A549 (cell line): ENCODE measurements at regions not wholly inside any gene's neighbourhood (a gene's known extent, or its start where the extent isn't known, plus 50 kb on each side); places are given as distances from the start of the nearest gene placed in this dataset.

ENCODE experiments used
- ATAC-seq, 2 experiments: fragments of 200-7000 bp in 1 of 2; fragments of >200 bp in 1 of 2; cut with Nextera tagmentation in 1 of 2; cut with Tn5 transposase in 1 of 2; 3 replicates each; pipeline versions ENCODE4 v1.8.0 to v1.9.1; 2018 to 2020; ENCODE audit warnings: mild to moderate bottlenecking in 1 of 2, moderate library complexity in 1 of 2
- CTCF ChIA-PET: fragments of 300-600 bp; sonication (Branson Sonifier 250); formaldehyde crosslinking; extraction: SDS; loops from one replicate; lab custom pipeline; 2021; ENCODE audit warnings: antibody characterized with exemption, inconsistent platforms; lab: Yijun Ruan, JAX
- POLR2A ChIA-PET: fragments of 350-600 bp; formaldehyde crosslinking; extraction: SDS; loops from one replicate; lab custom pipeline; 2021; ENCODE audit warnings: antibody characterized with exemption, inconsistent platforms; lab: Yijun Ruan, JAX
- DNase-seq, 2 experiments: peaks; one replicate each; pipeline versions ENCODE4 v3.0.0 to v3.0.0-alpha.2; 2011 to 2016; ENCODE audit warnings: low read depth in 1 of 2, low spot score in 1 of 2
- FAIRE-seq: peaks from 2 replicates; lab custom pipeline; 2011; peaks lifted over from hg19 to GRCh38; lab: Jason Lieb, UNC
- H3K27ac ChIP-seq, 2 experiments: fragments of >200 bp; sonication (Bioruptor Twin); formaldehyde crosslinking; 3 replicates each; pipeline ENCODE4 v1.5.1; 2016 to 2017
- H3K4me1 ChIP-seq: fragments of >200 bp; sonication (Bioruptor Twin); formaldehyde crosslinking; 3 replicates; pipeline ENCODE4 v1.6.1; 2016
- H3K4me2 ChIP-seq: fragments of >200 bp; sonication (Bioruptor Twin); formaldehyde crosslinking; 3 replicates; pipeline ENCODE4 v1.6.1; 2016
- H3K4me3 ChIP-seq: fragments of >200 bp; sonication (Bioruptor Twin); formaldehyde crosslinking; 3 replicates; pipeline ENCODE4 v1.5.1; 2016
- H3K9me3 ChIP-seq: fragments of >200 bp; sonication (Bioruptor Twin); formaldehyde crosslinking; 3 replicates; pipeline ENCODE4 v1.6.1; 2016
- BHLHE40 ChIP-seq: IDR thresholded peaks from 2 replicates; pipeline ENCODE4 v1.6.1; 2012; ENCODE audit warnings: low read depth, low read length, inconsistent platforms
- CBX8 ChIP-seq: fragments of 200-600 bp; sonication (generic); IDR thresholded peaks from 2 replicates; pipeline ENCODE4 v1.6.1; 2016
- CHD4 ChIP-seq: fragments of 200-600 bp; sonication (generic); IDR thresholded peaks from 2 replicates; pipeline ENCODE4 v1.6.1; 2016; ENCODE audit warnings: antibody characterized with exemption, mild to moderate bottlenecking, borderline replicate concordance
- EHF ChIP-seq: fragments of 250-450 bp; sonication (Bioruptor Pico); IDR thresholded peaks from 2 replicates; pipeline ENCODE4 v1.5.0; 2020; ENCODE audit warnings: mild to moderate bottlenecking
- EP300 ChIP-seq, 2 experiments: fragments of >200 bp; sonication (Bioruptor Twin); formaldehyde crosslinking; IDR thresholded peaks; 2 replicates in 1 of 2; 3 replicates in 1 of 2; pipeline ENCODE4 v1.6.1; 2016 to 2017
- FOSB ChIP-seq: fragments of 250-450 bp; sonication (Bioruptor Pico); IDR thresholded peaks from 2 replicates; pipeline ENCODE4 v1.5.0; 2020; ENCODE audit warnings: mild to moderate bottlenecking, moderate library complexity
- GATA3 ChIP-seq: IDR thresholded peaks from 2 replicates; pipeline ENCODE4 v1.6.1; 2012; ENCODE audit warnings: borderline replicate concordance
- HEYL ChIP-seq: fragments of 250-450 bp; sonication (Bioruptor Pico); IDR thresholded peaks from 2 replicates; pipeline ENCODE4 v1.8.0; 2021; ENCODE audit warnings: mild to moderate bottlenecking, moderate library complexity
- HOXA7 ChIP-seq: fragments of 250-450 bp; sonication (Bioruptor Pico); IDR thresholded peaks from 2 replicates; pipeline ENCODE4 v1.5.0; 2020; ENCODE audit warnings: mild to moderate bottlenecking, moderate library complexity
- HOXB13 ChIP-seq: fragments of 250-450 bp; sonication (Bioruptor Pico); IDR thresholded peaks from 2 replicates; pipeline ENCODE4 v1.5.0; 2020; ENCODE audit warnings: low read depth, mild to moderate bottlenecking, moderate library complexity
- JUNB ChIP-seq: fragments of >200 bp; sonication (Bioruptor Twin); formaldehyde crosslinking; IDR thresholded peaks from 2 replicates; pipeline ENCODE4 v1.6.1; 2016
- KDM1A ChIP-seq: fragments of 200-600 bp; sonication (generic); IDR thresholded peaks from 2 replicates; pipeline ENCODE4 v1.6.1; 2016; ENCODE audit warnings: low read depth, mild to moderate bottlenecking
- MAFK ChIP-seq: fragments of 450-650 bp; IDR thresholded peaks from 2 replicates; pipeline ENCODE4 v1.6.1; 2014; ENCODE audit not compliant: partially characterized antibody
- NPAS2 ChIP-seq: fragments of 250-450 bp; sonication (Bioruptor Pico); IDR thresholded peaks from 2 replicates; pipeline ENCODE4 v1.8.0; 2022; ENCODE audit warnings: mild to moderate bottlenecking, moderate library complexity, borderline replicate concordance
- PHF8 ChIP-seq: fragments of 200-600 bp; sonication (generic); IDR thresholded peaks from 2 replicates; pipeline ENCODE4 v1.6.1; 2016; ENCODE audit warnings: low read depth, mild to moderate bottlenecking, antibody characterized with exemption, moderate library complexity, borderline replicate concordance
- POLR2AphosphoS2 ChIP-seq: conservative IDR thresholded peaks from 2 replicates; pipeline ENCODE4 v1.6.1; 2012; ENCODE audit warnings: low read length, improper control_type of control experiment, inconsistent platforms
- RFX5 ChIP-seq: fragments of 450-650 bp; IDR thresholded peaks from 2 replicates; pipeline ENCODE4 v1.7.1; 2014; ENCODE audit warnings: antibody characterized with exemption, mild to moderate bottlenecking, moderate library complexity
- RNF2 ChIP-seq: fragments of 200-600 bp; sonication (generic); IDR thresholded peaks from 2 replicates; pipeline ENCODE4 v1.6.1; 2016; ENCODE audit warnings: low read depth, mild to moderate bottlenecking, antibody characterized with exemption, moderate library complexity, borderline replicate concordance
- ZNF302 ChIP-seq: fragments of 250-450 bp; sonication (Bioruptor Pico); IDR thresholded peaks from 2 replicates; pipeline ENCODE4 v1.9.0; 2021; ENCODE audit warnings: inconsistent platforms, mild to moderate bottlenecking, moderate library complexity
- WGBS: methylation state at CpG from one replicate; pipeline ENCODE4 v1.1.6; 2017; ENCODE audit errors: missing lambda C conversion rate; 5-methylcytosine and 5-hydroxymethylcytosine counted together
- TF ChIP-seq, protein P1 (sequence below): fragments of 200-600 bp; sonication (generic); IDR thresholded peaks from 2 replicates; pipeline ENCODE4 v1.6.1; 2016; ENCODE audit warnings: antibody characterized with exemption, mild to moderate bottlenecking, moderate library complexity

GRCh38 chr2:120631236-120631635, 104.4 kb upstream of the GLI2 start:
- POLR2A ChIA-PET, result no interaction called here
- Histone ChIP-seq H3K27ac (no peak overlapping the region), H3K4me2 (no peak overlapping the region), H3K4me3 (no peak overlapping the region), H3K9me3 (peaks cover 12% of the 10 kb centered on the region), H3K4me1 (no peaks in the 10 kb centered on the region)
- CTCF ChIA-PET, result interaction anchor here (0.9 to 1.5 kb wide), 3 partner anchors 10 to 446 kb away, joined by 3 read pairs; no protein-coding TSS in a partner anchor
- 49% methylated on average over 4 of the region's 4 CpGs for WGBS
- TF ChIP-seq, protein P1, sequence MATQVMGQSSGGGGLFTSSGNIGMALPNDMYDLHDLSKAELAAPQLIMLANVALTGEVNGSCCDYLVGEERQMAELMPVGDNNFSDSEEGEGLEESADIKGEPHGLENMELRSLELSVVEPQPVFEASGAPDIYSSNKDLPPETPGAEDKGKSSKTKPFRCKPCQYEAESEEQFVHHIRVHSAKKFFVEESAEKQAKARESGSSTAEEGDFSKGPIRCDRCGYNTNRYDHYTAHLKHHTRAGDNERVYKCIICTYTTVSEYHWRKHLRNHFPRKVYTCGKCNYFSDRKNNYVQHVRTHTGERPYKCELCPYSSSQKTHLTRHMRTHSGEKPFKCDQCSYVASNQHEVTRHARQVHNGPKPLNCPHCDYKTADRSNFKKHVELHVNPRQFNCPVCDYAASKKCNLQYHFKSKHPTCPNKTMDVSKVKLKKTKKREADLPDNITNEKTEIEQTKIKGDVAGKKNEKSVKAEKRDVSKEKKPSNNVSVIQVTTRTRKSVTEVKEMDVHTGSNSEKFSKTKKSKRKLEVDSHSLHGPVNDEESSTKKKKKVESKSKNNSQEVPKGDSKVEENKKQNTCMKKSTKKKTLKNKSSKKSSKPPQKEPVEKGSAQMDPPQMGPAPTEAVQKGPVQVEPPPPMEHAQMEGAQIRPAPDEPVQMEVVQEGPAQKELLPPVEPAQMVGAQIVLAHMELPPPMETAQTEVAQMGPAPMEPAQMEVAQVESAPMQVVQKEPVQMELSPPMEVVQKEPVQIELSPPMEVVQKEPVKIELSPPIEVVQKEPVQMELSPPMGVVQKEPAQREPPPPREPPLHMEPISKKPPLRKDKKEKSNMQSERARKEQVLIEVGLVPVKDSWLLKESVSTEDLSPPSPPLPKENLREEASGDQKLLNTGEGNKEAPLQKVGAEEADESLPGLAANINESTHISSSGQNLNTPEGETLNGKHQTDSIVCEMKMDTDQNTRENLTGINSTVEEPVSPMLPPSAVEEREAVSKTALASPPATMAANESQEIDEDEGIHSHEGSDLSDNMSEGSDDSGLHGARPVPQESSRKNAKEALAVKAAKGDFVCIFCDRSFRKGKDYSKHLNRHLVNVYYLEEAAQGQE, result no peak
- TF ChIP-seq BHLHE40 (no peak), CBX8 (no peak), JUNB (no peak), POLR2AphosphoS2 (no peak), CHD4 (no peak), EHF (CRISPR knock-in tag) (no peak), ZNF302 (no peak), RNF2 (no peak), PHF8 (no peak), HOXA7 (CRISPR knock-in tag) (no peak), EP300 (IDR thresholded peaks at IDR 0.05) (no peak), KDM1A (no peak)
- ATAC-seq (no peak), DNase-seq (no peak), FAIRE-seq (no peak)

DNA sequence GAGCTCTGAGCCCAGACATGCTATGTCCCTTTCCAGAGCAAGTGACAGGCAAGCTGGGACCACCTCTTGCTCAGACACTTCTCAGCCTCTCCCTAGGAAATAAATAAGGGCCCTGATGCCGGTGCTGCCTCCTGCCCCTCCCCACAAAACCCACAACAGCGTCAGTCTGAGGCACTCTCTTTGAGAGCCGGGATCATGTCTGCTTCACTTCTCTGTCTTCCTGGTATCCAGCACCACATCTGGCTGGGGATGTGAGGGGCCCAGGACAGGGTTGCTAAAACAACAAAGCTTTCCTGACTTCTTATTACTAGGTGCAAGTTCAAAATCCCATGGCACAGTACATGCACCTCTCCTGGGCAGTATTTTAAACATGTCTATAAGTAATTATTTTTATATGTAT, 103.9 kb upstream of the GLI2 start:
- no peak for DNase-seq
- FAIRE-seq, result no peak
- 66% methylated on average over 2 of the region's 3 CpGs for WGBS
- peaks cover 12% of the 10 kb centered on the region for H3K9me3 ChIP-seq
- H3K4me1 ChIP-seq, result no peaks in the 10 kb centered on the region
- no peak overlapping the region for H3K27ac ChIP-seq
- CTCF ChIA-PET, result interaction anchor here (1.0 to 1.5 kb wide), 2 partner anchors 10 to 446 kb away, joined by 3 read pairs; no protein-coding TSS in a partner anchor
- no peak overlapping the region for H3K4me2 ChIP-seq
- ATAC-seq, result no peak
- TF ChIP-seq RNF2 (no peak), FOSB (no peak), HEYL (CRISPR knock-in tag) (no peak), GATA3 (no peak)
- TF ChIP-seq, all 56 proteins: peak for 0
- POLR2A ChIA-PET, result no interaction called here
- H3K4me3 ChIP-seq, result no peak overlapping the region

- POLR2A ChIA-PET, result no interaction called here
- FAIRE-seq, result no peak
- TF ChIP-seq KDM1A (no peak), NPAS2 (CRISPR knock-in tag) (no peak), HOXB13 (CRISPR knock-in tag) (no peak), MAFK (no peak), RFX5 (no peak), HEYL (CRISPR knock-in tag) (no peak)
- TF ChIP-seq, protein P1, result no peak
Measured at GRCh38 chr2:120632796-120633646, 102.6 kb upstream of the GLI2 start.

More at GRCh38 chr2:120632796-120633646, 102.6 kb upstream of the GLI2 start:
- H3K27ac ChIP-seq, result no peak overlapping the region
- peaks cover 8% of the 10 kb centered on the region for H3K9me3 ChIP-seq
- WGBS, result 60% methylated on average over 17 of the region's 17 CpGs
- no peaks in the 10 kb centered on the region for H3K4me1 ChIP-seq
- no peak for DNase-seq
- H3K4me2 ChIP-seq, result no peak overlapping the region
- H3K4me3 ChIP-seq, result no peak overlapping the region
- CTCF ChIA-PET, result interaction anchor here (0.7 to 1.5 kb wide), 3 partner anchors 8 to 112 kb away, joined by 3 read pairs; no protein-coding TSS in a partner anchor
- no peak; a peak in 1 of 6 replicates for ATAC-seq
